Panc1 (cell line): ENCODE measurements at regions not wholly inside any gene's neighbourhood (a gene's known extent, or its start where the extent isn't known, plus 50 kb on each side); places are given as distances from the start of the nearest gene placed in this dataset.

Experiments
- CTCF ChIP-seq: fragments of 450-650 bp; IDR thresholded peaks from 2 replicates; pipeline ENCODE4 v1.5.1; 2017; ENCODE audit warnings: mild to moderate bottlenecking
- POLR2AphosphoS5 ChIP-seq: IDR thresholded peaks from 2 replicates; pipeline ENCODE4 v1.6.1; 2012; ENCODE audit warnings: mild to moderate bottlenecking, low read depth, low read length, moderate library complexity
- SIN3A ChIP-seq: IDR thresholded peaks from 2 replicates; pipeline ENCODE4 v1.6.1; 2012; ENCODE audit warnings: low read depth, mild to moderate bottlenecking, low read length, moderate library complexity, borderline replicate concordance; ENCODE audit not compliant: insufficient read depth

- TF ChIP-seq POLR2AphosphoS5 (no peak), SIN3A (no peak), CTCF (no peak)
Measured at GRCh38 chr10:6915307-6915706, 335.2 kb upstream of the PRKCQ start.
